K562 (cell line): ENCODE measurements at regions not wholly inside any gene's neighbourhood (a gene's known extent, or its start where the extent isn't known, plus 50 kb on each side); places are given as distances from the start of the nearest gene placed in this dataset.

Experiments used
- ATAC-seq: fragments of 200-7000 bp; cut with Tn5 transposase; 3 replicates; pipeline ENCODE4 v1.9.1; 2020; ENCODE audit warnings: moderate library complexity
- BruUV-seq: library from RNA; stranded (reverse); fragments of 400-500 nt; replicated peaks from 2 replicates; lab custom pipeline; 2021; lab: Mats Ljungman, UMichigan
- CTCF ChIA-PET: fragments of 300-600 bp; formaldehyde crosslinking; extraction: SDS; loops from one replicate; lab custom pipeline; 2021; ENCODE audit warnings: low intra/inter-chr PET ratio; lab: Yijun Ruan, JAX
- POLR2A ChIA-PET: fragments of 300-600, 350-650 bp; sonication (Branson Sonifier 250); formaldehyde crosslinking; extraction: SDS; loops from one replicate; lab custom pipeline; 2021; ENCODE audit warnings: antibody characterized with exemption, inconsistent platforms; lab: Yijun Ruan, JAX
- DNase-seq, 4 experiments: peaks; one replicate each; pipeline versions ENCODE4 v3.0.0 to v3.0.0-alpha.2; 2011 to 2018; ENCODE audit warnings: low spot score in 3 of 4, mixed read lengths in 3 of 4; ENCODE audit errors: extremely low read depth in 1 of 4
- FAIRE-seq: peaks from 2 replicates; lab custom pipeline; 2011; peaks lifted over from hg19 to GRCh38; lab: Jason Lieb, UNC
- H2AFZ ChIP-seq: 2 replicates; pipeline ENCODE4 v1.6.0; 2011; ENCODE audit warnings: low read depth, low read length, control low read depth, inconsistent platforms
- H3K27ac ChIP-seq: fragments of 200-600 bp; 3 replicates; pipeline ENCODE4 v1.8.0; 2011; ENCODE audit warnings: low read depth, mild to moderate bottlenecking, control low read depth, inconsistent platforms, low read length, moderate library complexity, mixed read lengths; ENCODE audit errors: extremely low read depth
- H3K27me3 ChIP-seq, 2 experiments: fragments of 300-600 bp in 1 of 2; 2 replicates in 1 of 2; 3 replicates in 1 of 2; pipeline versions ENCODE4 v1.6.0 to v1.8.0; 2011; ENCODE audit warnings: inconsistent platforms in 2 of 2, low read length in 2 of 2, mild to moderate bottlenecking in 1 of 2, mixed read lengths in 1 of 2, moderate library complexity in 1 of 2; ENCODE audit not compliant: control insufficient read depth in 2 of 2, insufficient read depth in 2 of 2
- H3K36me3 ChIP-seq: fragments of 300-600 bp; 3 replicates; pipeline ENCODE4 v1.8.0; 2011; ENCODE audit warnings: mild to moderate bottlenecking, low read length, inconsistent platforms; ENCODE audit not compliant: control insufficient read depth, insufficient read depth
- H3K4me1 ChIP-seq, 2 experiments: fragments of 200-600 bp in 1 of 2; replicated peaks in 1 of 2; 2 replicates in 1 of 2; 3 replicates in 1 of 2; pipeline versions ENCODE4 v1.5.1 to v1.8.0; 2011; ENCODE audit warnings: inconsistent platforms in 2 of 2, low read length in 2 of 2, mild to moderate bottlenecking in 1 of 2, mixed read lengths in 1 of 2, moderate library complexity in 1 of 2; ENCODE audit not compliant: control insufficient read depth in 2 of 2, insufficient read depth in 2 of 2
- H3K4me2 ChIP-seq: 2 replicates; pipeline ENCODE4 v1.6.1; 2011; ENCODE audit warnings: low read length, control low read depth, inconsistent platforms, mixed read lengths; ENCODE audit not compliant: insufficient read depth
- H3K4me3 ChIP-seq: fragments of 200-600 bp; sonication (generic), shearing (Covaris generic); 2 replicates; pipeline ENCODE4 v1.5.1; 2016; ENCODE audit warnings: control low read depth, inconsistent platforms
- H3K79me2 ChIP-seq: fragments of 200-600 bp; 3 replicates; pipeline ENCODE4 v1.8.0; 2011; ENCODE audit warnings: low read length, inconsistent platforms; ENCODE audit not compliant: control insufficient read depth, insufficient read depth
- H3K9ac ChIP-seq, 2 experiments: 2 replicates each; pipeline versions ENCODE4 v1.6.0 to v1.6.1; 2011; ENCODE audit warnings: low read depth in 2 of 2, low read length in 2 of 2, control low read depth in 1 of 2, inconsistent platforms in 1 of 2, mild to moderate bottlenecking in 1 of 2, mixed read lengths in 1 of 2; ENCODE audit not compliant: insufficient read depth in 1 of 2
- H3K9me1 ChIP-seq: one replicate; pipeline ENCODE4 v1.6.0; 2011; ENCODE audit warnings: inconsistent platforms, mild to moderate bottlenecking, low read length, moderate library complexity; ENCODE audit not compliant: control insufficient read depth, insufficient read depth
- H3K9me3 ChIP-seq: replicated peaks from 2 replicates; pipeline ENCODE4 v1.5.1; 2011; ENCODE audit warnings: low read depth, low read length, inconsistent platforms; ENCODE audit not compliant: control insufficient read depth, insufficient read depth
- H4K20me1 ChIP-seq: replicated peaks from 2 replicates; pipeline ENCODE4 v1.6.1; 2011; ENCODE audit warnings: low read length, inconsistent platforms, mixed read lengths; ENCODE audit not compliant: control insufficient read depth, insufficient read depth
- CC2D1A ChIP-seq: fragments of 450-650 bp; IDR thresholded peaks from 2 replicates; pipeline ENCODE4 v1.6.1; 2017; ENCODE audit warnings: mild to moderate bottlenecking
- KLF13 ChIP-seq: fragments of 450-650 bp; IDR thresholded peaks from 2 replicates; pipeline ENCODE4 v1.6.1; 2016; ENCODE audit warnings: missing genetic modification characterization, low read depth, mild to moderate bottlenecking, missing compliant biosample characterization, moderate library complexity, borderline replicate concordance
- LCOR ChIP-seq: sonication (generic); formaldehyde crosslinking; IDR thresholded peaks from 2 replicates; pipeline ENCODE4 v1.8.0; 2022; ENCODE audit warnings: mild to moderate bottlenecking, missing genetic modification reagents
- PRDM10 ChIP-seq: fragments of 450-650 bp; IDR thresholded peaks from 2 replicates; pipeline ENCODE4 v1.6.1; 2018; ENCODE audit not compliant: partially characterized antibody
- ZNF586 ChIP-seq: fragments of 450-650 bp; formaldehyde crosslinking; conservative IDR thresholded peaks from 2 replicates; pipeline ENCODE4 v1.4.0; 2020; ENCODE audit warnings: mild to moderate bottlenecking, moderate library complexity
- WGBS: fragments of 100-300 bp; shearing (Covaris generic); methylation state at CpG from one replicate; pipeline ENCODE4 v1.1.6; 2016; ENCODE audit warnings: low coverage, mixed read lengths; ENCODE audit not compliant: insufficient coverage; ENCODE audit errors: missing lambda C conversion rate; 5-methylcytosine and 5-hydroxymethylcytosine counted together
- in situ Hi-C: fragments of 300-500 bp; cut with MboI; formaldehyde crosslinking; loops from 4 replicates; pipeline ENCODE4 v1.15.0; 2018; ENCODE audit warnings: inconsistent platforms, mixed read lengths
- intact Hi-C: fragments of 100-400 bp; cut with micrococcal nuclease; formaldehyde crosslinking; loops from 2 replicates; pipeline ENCODE4 v1.14.2; 2022

GRCh38 chr1:56415720-56416119 is 163.6 kb downstream of the PLPP3 start:
- Histone ChIP-seq H3K4me2 (no peak overlapping the region), H3K9me3 (no peaks in the 10 kb centered on the region), H3K79me2 (no peaks in the 10 kb centered on the region), H3K4me1 (no peaks in the 10 kb centered on the region), H3K27me3 (peaks cover 0 to 6% of the 10 kb centered on the region in 2 experiments; a peak in 1 of 5 replicates), H3K27ac (no peak overlapping the region), H3K9me1 (no peaks in the 10 kb centered on the region), H3K4me3 (no peak overlapping the region), H3K36me3 (no peaks in the 10 kb centered on the region), H4K20me1 (0 out of 2 replicates have a peak, but pooled peaks cover 4% of the 10 kb centered on the region), H3K9ac (no peak overlapping the region), H2AFZ (no peak overlapping the region)
- ChIA-PET POLR2A (no interaction called here), CTCF (interaction anchor here (1.3 kb wide), 1 partner anchor 170 kb away, joined by 5 read pairs; no protein-coding TSS in a partner anchor)
- no peak for FAIRE-seq
- BruUV-seq, result no TSS peak
- intact Hi-C loops, result no loop called here
- in situ Hi-C loops, result no loop called here
- 0% methylated on average over 4 of the region's 4 CpGs for WGBS
- ATAC-seq, result no peak
- TF ChIP-seq ZNF586 (CRISPR knock-in tag) (no peak), LCOR (CRISPR knock-in tag) (no peak), KLF13 (tag) (no peak)
- DNase-seq, result no peak

- DNase-seq, result no peak
- Histone ChIP-seq H3K36me3 (no peaks in the 10 kb centered on the region), H3K27ac (no peak overlapping the region), H3K9me1 (no peaks in the 10 kb centered on the region), H3K9me3 (no peaks in the 10 kb centered on the region), H3K79me2 (no peaks in the 10 kb centered on the region), H3K9ac (no peak overlapping the region), H3K27me3 (peaks cover 0 to 6% of the 10 kb centered on the region in 2 experiments; a peak in 1 of 5 replicates), H3K4me3 (no peak overlapping the region), H4K20me1 (0 out of 2 replicates have a peak, but pooled peaks cover 4% of the 10 kb centered on the region), H2AFZ (no peak overlapping the region), H3K4me1 (no peaks in the 10 kb centered on the region), H3K4me2 (no peak overlapping the region)
- no peak for ATAC-seq
- 5% methylated on average over 3 of the region's 3 CpGs for WGBS
- TF ChIP-seq PRDM10 (peak; percentile 59), CC2D1A (no peak)
- intact Hi-C loops, result no loop called here
- FAIRE-seq, result no peak
- ChIA-PET POLR2A (no interaction called here), CTCF (interaction anchor here (0.5 kb wide), 1 partner anchor 1039 kb away, joined by 3 read pairs; no protein-coding TSS in a partner anchor)
- no TSS peak for BruUV-seq
- in situ Hi-C loops, result no loop called here
Measured at GRCh38 chr1:56415258-56415657, 164.1 kb downstream of the PLPP3 start.
